DOHH2 (cell line): ENCODE measurements at regions not wholly inside any gene's neighbourhood (a gene's known extent, or its start where the extent isn't known, plus 50 kb on each side); places are given as distances from the start of the nearest gene placed in this dataset.
"Not testable (repeated sequence)": the region's sequence is repeated elsewhere in the genome, so short reads cannot be mapped to it uniquely, and the experiment has no call there.

Experiments used
- CTCF ChIP-seq: fragments of 200-600 bp; sonication (generic); IDR thresholded peaks from one replicate; pipeline ENCODE4 v1.5.1; 2014; ENCODE audit warnings: antibody characterized with exemption, mild to moderate bottlenecking, low read depth, low read length; ENCODE audit not compliant: poor library complexity, severe bottlenecking
- EZH2phosphoT487 ChIP-seq: fragments of 200-600 bp; sonication (generic); IDR thresholded peaks from 2 replicates; pipeline ENCODE4 v1.6.1; 2017; ENCODE audit warnings: borderline replicate concordance, mild to moderate bottlenecking, antibody characterized with exemption, low read length, moderate library complexity, mixed read lengths

- TF ChIP-seq CTCF, EZH2phosphoT487: not testable (repeated sequence)
Measured at GRCh38 chr6:20275837-20276236, 63.6 kb upstream of the MBOAT1 start.
